A673 (cell line): ENCODE measurements at regions not wholly inside any gene's neighbourhood (a gene's known extent, or its start where the extent isn't known, plus 50 kb on each side); places are given as distances from the start of the nearest gene placed in this dataset.

Experiments
- BruUV-seq: library from RNA; stranded (reverse); fragments of 400-500 nt; replicated peaks from 2 replicates; lab custom pipeline; 2021; lab: Mats Ljungman, UMichigan
- CTCF ChIA-PET: fragments of 300-600 bp; sonication (Branson Sonifier 250); formaldehyde crosslinking; loops from one replicate; lab custom pipeline; 2022; ENCODE audit warnings: antibody characterized with exemption; lab: Charles Lee
- POLR2A ChIA-PET: fragments of 300-600 bp; sonication (Branson Sonifier 250); formaldehyde crosslinking; loops from one replicate; lab custom pipeline; 2022; ENCODE audit warnings: antibody characterized with exemption; ENCODE audit not compliant: low non-redundant PET; lab: Charles Lee
- DNase-seq: peaks from one replicate; pipeline ENCODE4 v3.0.0-alpha.2; 2015; ENCODE audit warnings: low spot score
- H3K27ac ChIP-seq: fragments of 200-600 bp; sonication (generic); 2 replicates; pipeline ENCODE4 v1.5.1; 2016; ENCODE audit warnings: mixed run types, low read depth, mild to moderate bottlenecking, mixed read lengths, antibody characterized with exemption, low read length; ENCODE audit not compliant: poor library complexity, severe bottlenecking
- H3K27me3 ChIP-seq: fragments of 200-600 bp; sonication (generic); replicated peaks from 2 replicates; pipeline ENCODE4 v1.6.1; 2017; ENCODE audit warnings: mixed run types, low read depth, mild to moderate bottlenecking, mixed read lengths, antibody characterized with exemption, low read length; ENCODE audit not compliant: insufficient read depth, poor library complexity
- H3K36me3 ChIP-seq: fragments of 200-600 bp; sonication (generic); 2 replicates; pipeline ENCODE4 v1.6.1; 2016; ENCODE audit warnings: mixed run types, mild to moderate bottlenecking, mixed read lengths, antibody characterized with exemption, low read length; ENCODE audit not compliant: insufficient read depth, poor library complexity, severe bottlenecking
- H3K4me1 ChIP-seq: fragments of 200-600 bp; sonication (generic); 2 replicates; pipeline ENCODE4 v1.6.1; 2017; ENCODE audit warnings: mixed run types, mild to moderate bottlenecking, mixed read lengths, antibody characterized with exemption, low read length; ENCODE audit not compliant: insufficient read depth, poor library complexity, severe bottlenecking
- H3K4me3 ChIP-seq: fragments of 200-600 bp; sonication (generic); 2 replicates; pipeline ENCODE4 v1.5.1; 2016; ENCODE audit warnings: low read depth, mixed run types, mild to moderate bottlenecking, mixed read lengths, low read length; ENCODE audit not compliant: poor library complexity, severe bottlenecking
- H3K9me3 ChIP-seq: fragments of 200-600 bp; sonication (generic); 2 replicates; pipeline ENCODE4 v1.6.1; 2016; ENCODE audit warnings: mixed run types, low read depth, mild to moderate bottlenecking, mixed read lengths, antibody characterized with exemption, low read length; ENCODE audit not compliant: poor library complexity, severe bottlenecking
- CTCF ChIP-seq: fragments of 300-800, 200-600 bp; sonication (generic); conservative IDR thresholded peaks from 2 replicates; pipeline ENCODE4 v1.5.1; 2017; ENCODE audit warnings: low read depth, mild to moderate bottlenecking, antibody characterized with exemption, low read length, moderate library complexity, mixed read lengths
- EZH2 ChIP-seq: fragments of 200-600 bp; sonication (generic); IDR thresholded peaks from 2 replicates; pipeline ENCODE4 v1.6.1; 2017; ENCODE audit warnings: borderline replicate concordance, low read depth, mild to moderate bottlenecking, mixed read lengths, antibody characterized with exemption, low read length; ENCODE audit not compliant: poor library complexity, severe bottlenecking
- intact Hi-C: fragments of 100-400 bp; cut with micrococcal nuclease; formaldehyde crosslinking; loops from one replicate; pipeline ENCODE4 v1.10.0; 2022; ENCODE audit not compliant: unreplicated experiment

GRCh38 chr11:81080476-81080875 is 1639.6 kb upstream of the TENM4 start:
- H3K36me3 ChIP-seq, result no peaks in the 10 kb centered on the region

GRCh38 chr11:81072273-81072672 is 1631.4 kb upstream of the TENM4 start:
- H3K4me3 ChIP-seq, result peak overlapping the region; percentile 2
- peak overlapping the region; percentile 93 for H3K27ac ChIP-seq
- no peaks in the 10 kb centered on the region for H3K9me3 ChIP-seq
- H3K27me3 ChIP-seq, result no peaks in the 10 kb centered on the region
- POLR2A ChIA-PET, result no interaction called here
- peak; percentile 83 for DNase-seq
- CTCF ChIA-PET, result no interaction called here
- no TSS peak for BruUV-seq
- H3K4me1 ChIP-seq, result peaks cover 43% of the 10 kb centered on the region
- intact Hi-C loops, result no loop called here
- no peak for TF ChIP-seq CTCF
- no peak for TF ChIP-seq EZH2
- H3K36me3 ChIP-seq, result no peaks in the 10 kb centered on the region

More at GRCh38 chr11:81080476-81080875, 1639.6 kb upstream of the TENM4 start:
- H3K27ac ChIP-seq, result no peak overlapping the region
- ChIA-PET CTCF (no interaction called here), POLR2A (no interaction called here)
- TF ChIP-seq EZH2 (no peak), CTCF (no peak)
- no peaks in the 10 kb centered on the region for H3K9me3 ChIP-seq
- H3K4me3 ChIP-seq, result no peak overlapping the region
- intact Hi-C loops, result no loop called here
- BruUV-seq, result no TSS peak
- no peak for DNase-seq
- no peaks in the 10 kb centered on the region for H3K27me3 ChIP-seq
- H3K4me1 ChIP-seq, result no peaks in the 10 kb centered on the region

- TF ChIP-seq EZH2 (no peak), CTCF (no peak)
- peak; percentile 96 for DNase-seq
These were observed 1630.8 kb upstream of the TENM4 start for GRCh38 chr11:81071606-81072005.

More at GRCh38 chr11:81071606-81072005, 1630.8 kb upstream of the TENM4 start:
- H3K9me3 ChIP-seq, result no peaks in the 10 kb centered on the region
- intact Hi-C loops, result no loop called here
- CTCF ChIA-PET, result interaction anchor here (0.7 kb wide), 1 partner anchor 198 kb away, joined by 3 read pairs; no protein-coding TSS in a partner anchor
- BruUV-seq, result no TSS peak
- peak overlapping the region; percentile 1 for H3K4me3 ChIP-seq
- peak overlapping the region; percentile 93 for H3K27ac ChIP-seq
- POLR2A ChIA-PET, result no interaction called here
- no peaks in the 10 kb centered on the region for H3K36me3 ChIP-seq
- H3K27me3 ChIP-seq, result no peaks in the 10 kb centered on the region
- H3K4me1 ChIP-seq, result peaks cover 43% of the 10 kb centered on the region
